ENCODE measurements at regions not wholly inside any gene's neighbourhood (a gene's known extent, or its start where the extent isn't known, plus 50 kb on each side); places are given as distances from the start of the nearest gene placed in this dataset.

DNA sequence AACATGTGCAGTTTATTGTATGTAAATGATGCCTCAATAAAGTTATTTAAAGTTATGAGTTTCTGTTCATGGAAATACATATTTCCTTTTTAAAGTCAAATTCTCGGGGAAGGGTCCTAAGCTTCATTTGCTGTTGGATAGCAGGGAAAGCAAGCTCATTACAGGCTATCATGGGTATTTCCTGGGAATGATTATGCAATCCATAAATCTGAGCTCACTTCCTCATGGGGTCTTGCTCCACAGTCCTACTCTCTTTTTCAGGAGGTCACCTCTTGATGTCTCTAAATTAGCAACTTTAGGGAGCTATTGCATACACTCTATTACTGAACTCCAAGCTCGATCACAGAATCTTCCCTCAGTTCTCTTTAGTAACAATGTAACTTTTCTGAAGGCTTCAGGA is 69.9 kb upstream of the TP63 start:
- TF ChIP-seq, protein P1, sequence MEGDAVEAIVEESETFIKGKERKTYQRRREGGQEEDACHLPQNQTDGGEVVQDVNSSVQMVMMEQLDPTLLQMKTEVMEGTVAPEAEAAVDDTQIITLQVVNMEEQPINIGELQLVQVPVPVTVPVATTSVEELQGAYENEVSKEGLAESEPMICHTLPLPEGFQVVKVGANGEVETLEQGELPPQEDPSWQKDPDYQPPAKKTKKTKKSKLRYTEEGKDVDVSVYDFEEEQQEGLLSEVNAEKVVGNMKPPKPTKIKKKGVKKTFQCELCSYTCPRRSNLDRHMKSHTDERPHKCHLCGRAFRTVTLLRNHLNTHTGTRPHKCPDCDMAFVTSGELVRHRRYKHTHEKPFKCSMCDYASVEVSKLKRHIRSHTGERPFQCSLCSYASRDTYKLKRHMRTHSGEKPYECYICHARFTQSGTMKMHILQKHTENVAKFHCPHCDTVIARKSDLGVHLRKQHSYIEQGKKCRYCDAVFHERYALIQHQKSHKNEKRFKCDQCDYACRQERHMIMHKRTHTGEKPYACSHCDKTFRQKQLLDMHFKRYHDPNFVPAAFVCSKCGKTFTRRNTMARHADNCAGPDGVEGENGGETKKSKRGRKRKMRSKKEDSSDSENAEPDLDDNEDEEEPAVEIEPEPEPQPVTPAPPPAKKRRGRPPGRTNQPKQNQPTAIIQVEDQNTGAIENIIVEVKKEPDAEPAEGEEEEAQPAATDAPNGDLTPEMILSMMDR (IDR thresholded peaks at IDR 0.05 in 2 of 3, conservative IDR thresholded peaks at IDR 0.05 in 1 of 3; ENCODE audit: control insufficient read depth in 2 of 3, extremely low read depth in 1 of 3, insufficient read depth in 1 of 3, low read depth in 3 of 3, low read length in 3 of 3) = no peak
- TF ChIP-seq RAD51 (IDR thresholded peaks at IDR 0.05) (no peak), TAF1 (IDR thresholded peaks at IDR 0.05; ENCODE audit: borderline replicate concordance, low read depth, low read length) (no peak), RCOR1 (conservative IDR thresholded peaks at IDR 0.05; ENCODE audit: low read depth, low read length) (no peak), DPF2 (IDR thresholded peaks at IDR 0.05) (no peak), SIN3A (IDR thresholded peaks at IDR 0.05; ENCODE audit: low read depth, low read length) (no peak), NRF1 (conservative IDR thresholded peaks at IDR 0.05; ENCODE audit: low read depth, low read length) (no peak)
- TF ChIP-seq, protein P2, sequence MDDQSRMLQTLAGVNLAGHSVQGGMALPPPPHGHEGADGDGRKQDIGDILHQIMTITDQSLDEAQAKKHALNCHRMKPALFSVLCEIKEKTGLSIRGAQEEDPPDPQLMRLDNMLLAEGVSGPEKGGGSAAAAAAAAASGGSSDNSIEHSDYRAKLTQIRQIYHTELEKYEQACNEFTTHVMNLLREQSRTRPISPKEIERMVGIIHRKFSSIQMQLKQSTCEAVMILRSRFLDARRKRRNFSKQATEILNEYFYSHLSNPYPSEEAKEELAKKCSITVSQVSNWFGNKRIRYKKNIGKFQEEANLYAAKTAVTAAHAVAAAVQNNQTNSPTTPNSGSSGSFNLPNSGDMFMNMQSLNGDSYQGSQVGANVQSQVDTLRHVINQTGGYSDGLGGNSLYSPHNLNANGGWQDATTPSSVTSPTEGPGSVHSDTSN (IDR thresholded peaks at IDR 0.05; ENCODE audit: insufficient replicate concordance, low read depth, low read length) = no peak
- TF ChIP-seq, protein P3, sequence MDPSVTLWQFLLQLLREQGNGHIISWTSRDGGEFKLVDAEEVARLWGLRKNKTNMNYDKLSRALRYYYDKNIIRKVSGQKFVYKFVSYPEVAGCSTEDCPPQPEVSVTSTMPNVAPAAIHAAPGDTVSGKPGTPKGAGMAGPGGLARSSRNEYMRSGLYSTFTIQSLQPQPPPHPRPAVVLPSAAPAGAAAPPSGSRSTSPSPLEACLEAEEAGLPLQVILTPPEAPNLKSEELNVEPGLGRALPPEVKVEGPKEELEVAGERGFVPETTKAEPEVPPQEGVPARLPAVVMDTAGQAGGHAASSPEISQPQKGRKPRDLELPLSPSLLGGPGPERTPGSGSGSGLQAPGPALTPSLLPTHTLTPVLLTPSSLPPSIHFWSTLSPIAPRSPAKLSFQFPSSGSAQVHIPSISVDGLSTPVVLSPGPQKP (IDR thresholded peaks at IDR 0.05; ENCODE audit: low read depth, low read length) = no peak

All from GM12878 (cell line).